GM12891 (cell line): ENCODE measurements at regions not wholly inside any gene's neighbourhood (a gene's known extent, or its start where the extent isn't known, plus 50 kb on each side); places are given as distances from the start of the nearest gene placed in this dataset.

Source experiments
- DNase-seq: peaks from one replicate; pipeline ENCODE4 v3.0.0; 2011; ENCODE audit warnings: low spot score; ENCODE audit not compliant: insufficient read length
- FAIRE-seq: peaks from 2 replicates; lab custom pipeline; 2011; peaks lifted over from hg19 to GRCh38; lab: Jason Lieb, UNC
- PAX5 ChIP-seq: IDR thresholded peaks from 2 replicates; pipeline ENCODE4 v1.6.1; 2011; ENCODE audit warnings: low read length, moderate library complexity, mild to moderate bottlenecking; ENCODE audit not compliant: insufficient read depth, severe bottlenecking
- POLR2A ChIP-seq: IDR thresholded peaks from 2 replicates; pipeline ENCODE4 v1.6.1; 2011; ENCODE audit warnings: low read depth, low read length, control low read depth
- POLR2AphosphoS5 ChIP-seq: IDR thresholded peaks from 2 replicates; pipeline ENCODE4 v1.6.1; 2011; ENCODE audit warnings: low read depth, low read length, control low read depth
- POU2F2 ChIP-seq: IDR thresholded peaks from 2 replicates; pipeline ENCODE4 v1.6.1; 2011; ENCODE audit warnings: low read depth, mild to moderate bottlenecking, control low read depth, low read length, moderate library complexity
- SPI1 ChIP-seq: IDR thresholded peaks from 2 replicates; pipeline ENCODE4 v1.6.1; 2011; ENCODE audit warnings: low read depth, low read length, control low read depth
- TAF1 ChIP-seq: IDR thresholded peaks from 2 replicates; pipeline ENCODE4 v1.6.1; 2011; ENCODE audit warnings: low read depth, low read length, control low read depth

DNA sequence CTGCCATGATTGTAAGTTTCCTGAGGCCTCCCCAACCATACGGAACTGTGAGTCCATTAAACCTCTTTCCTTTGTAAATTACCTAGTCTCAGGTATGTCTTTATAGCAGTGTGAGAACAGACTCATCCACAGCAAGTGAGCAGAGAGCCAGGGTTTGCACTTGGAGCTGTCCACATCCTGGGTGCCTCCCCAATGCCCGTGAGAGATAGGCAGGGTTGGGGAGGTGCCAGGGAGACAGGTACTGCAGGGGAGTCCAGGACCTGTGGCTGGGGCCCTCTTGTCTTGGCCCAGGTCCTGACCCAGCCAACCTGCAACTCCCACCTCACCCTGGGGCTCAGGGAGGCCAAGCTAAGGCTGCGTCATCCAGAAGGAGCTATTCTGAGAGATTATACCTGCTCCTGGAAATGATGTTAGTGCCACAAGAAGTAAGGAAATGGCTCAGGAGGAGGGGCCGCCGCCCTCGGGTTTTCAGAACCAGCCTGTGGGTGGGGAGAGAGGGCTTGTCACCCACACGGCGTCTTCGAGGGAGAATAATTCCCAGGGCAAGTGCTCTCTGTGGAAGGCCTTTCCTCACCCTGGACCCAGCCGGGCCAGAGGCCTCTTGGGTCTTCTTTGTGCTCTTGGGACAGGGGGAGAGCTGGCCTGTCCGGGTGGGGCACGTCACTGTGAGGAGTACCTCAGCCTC is 66.5 kb downstream of the ADRA2C start:
- DNase-seq, result no peak
- TF ChIP-seq TAF1 (no peak), SPI1 (no peak), PAX5 (no peak), POU2F2 (no peak), POLR2A (no peak), POLR2AphosphoS5 (no peak)
- FAIRE-seq, result no peak

GRCh38 chr4:3833326-3833989 is 67.3 kb downstream of the ADRA2C start:
- no peak for FAIRE-seq

GRCh38 chr4:3834186-3834662 is 68.0 kb downstream of the ADRA2C start:
- FAIRE-seq (no peak), DNase-seq (no peak)
- no peak for TF ChIP-seq SPI1
- no peak for TF ChIP-seq PAX5
- no peak for TF ChIP-seq POLR2AphosphoS5
- TF ChIP-seq TAF1, result no peak
- no peak for TF ChIP-seq POLR2A
- no peak for TF ChIP-seq POU2F2

More at GRCh38 chr4:3833326-3833989, 67.3 kb downstream of the ADRA2C start:
- TF ChIP-seq POU2F2 (no peak), POLR2A (no peak), PAX5 (no peak), TAF1 (no peak), POLR2AphosphoS5 (no peak)
- DNase-seq, result no peak

- FAIRE-seq (no peak), DNase-seq (no peak)
- TF ChIP-seq PAX5, result no peak
- TF ChIP-seq SPI1, result no peak
- no peak for TF ChIP-seq TAF1
- TF ChIP-seq POLR2A, result no peak
Measured at GRCh38 chr4:3834663-3835521, 68.7 kb downstream of the ADRA2C start.

DNA sequence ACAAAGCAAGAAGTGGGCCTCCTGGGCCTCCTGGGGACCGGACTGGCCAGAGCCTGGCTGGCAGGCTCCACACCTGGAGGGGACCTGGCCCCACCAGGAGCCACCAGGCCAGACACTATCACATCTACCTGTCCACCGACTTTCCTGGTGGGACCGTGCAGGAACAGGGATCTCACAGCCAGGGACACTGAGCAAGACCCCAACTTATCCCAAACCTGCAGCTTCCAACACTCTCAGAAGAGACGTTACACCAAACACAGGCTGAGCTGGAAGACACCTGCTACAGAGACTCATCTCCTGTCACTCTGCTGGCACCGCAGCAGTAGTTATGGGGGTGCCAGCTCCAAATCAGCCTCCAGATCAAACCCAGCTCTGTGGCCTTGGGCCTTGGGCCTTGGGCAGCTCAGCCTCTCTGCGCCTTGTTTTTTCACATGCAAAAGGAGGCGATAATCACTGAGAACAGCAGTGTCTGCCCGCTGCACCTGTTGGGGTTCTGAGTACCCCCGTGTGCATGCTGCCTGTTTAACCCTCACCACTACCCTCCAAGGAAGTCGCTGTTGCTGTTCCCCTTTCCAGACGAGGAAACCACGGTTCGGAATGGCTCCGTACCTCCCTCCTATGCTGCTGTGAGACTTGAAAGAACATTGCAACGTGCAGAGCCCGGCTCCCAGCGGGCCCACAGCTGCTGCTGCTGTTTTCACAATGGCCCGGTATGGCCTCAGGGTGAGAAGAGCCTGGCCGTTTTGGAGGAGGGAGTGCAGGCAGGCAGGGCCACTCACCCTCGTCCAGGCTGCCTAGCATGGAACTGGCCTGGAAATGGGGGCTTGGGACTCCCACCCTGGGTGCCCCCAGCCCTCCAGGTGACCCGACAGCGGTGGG is 69.6 kb downstream of the ADRA2C start:
- FAIRE-seq, result no peak
- TF ChIP-seq POLR2A (no peak), TAF1 (no peak), SPI1 (no peak), PAX5 (no peak), POLR2AphosphoS5 (no peak), POU2F2 (no peak)
- DNase-seq, result no peak

DNA sequence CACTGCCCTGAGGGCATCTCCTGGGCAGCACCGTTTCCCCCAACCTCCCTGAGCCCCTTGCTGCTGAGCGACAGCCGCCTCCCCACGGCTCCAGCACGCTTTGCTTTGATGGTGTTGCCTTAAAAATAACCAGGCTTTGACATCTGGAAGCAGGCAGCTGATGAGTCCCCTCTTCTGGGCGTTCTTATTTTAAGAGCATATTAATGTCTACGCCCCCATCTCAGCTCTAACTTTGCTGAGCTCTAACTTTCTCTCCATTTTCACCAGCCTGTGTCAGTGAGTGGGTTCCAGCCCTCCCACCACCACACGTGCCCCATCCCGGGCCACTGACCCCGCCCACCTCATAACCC is 70.2 kb downstream of the ADRA2C start:
- DNase-seq (no peak), FAIRE-seq (no peak)
- no peak for TF ChIP-seq POU2F2
- TF ChIP-seq SPI1, result no peak
- TF ChIP-seq TAF1, result no peak
- no peak for TF ChIP-seq PAX5
- TF ChIP-seq POLR2AphosphoS5, result no peak
- TF ChIP-seq POLR2A, result no peak

- no peak for FAIRE-seq
- TF ChIP-seq POU2F2, result no peak
- no peak for TF ChIP-seq PAX5
- TF ChIP-seq SPI1, result no peak
- TF ChIP-seq TAF1, result no peak
- TF ChIP-seq POLR2A, result no peak
- TF ChIP-seq POLR2AphosphoS5, result no peak
- DNase-seq, result no peak
Measured at GRCh38 chr4:3836756-3837601, 70.8 kb downstream of the ADRA2C start.

- no peak for TF ChIP-seq POLR2A
- no peak for TF ChIP-seq POU2F2
- no peak for TF ChIP-seq TAF1
- TF ChIP-seq SPI1, result no peak
- TF ChIP-seq POLR2AphosphoS5, result no peak
- TF ChIP-seq PAX5, result no peak
- DNase-seq (no peak), FAIRE-seq (no peak)
Measured at GRCh38 chr4:3838437-3839380, 72.5 kb downstream of the ADRA2C start.
